GM18508 (cell line): ENCODE measurements at regions not wholly inside any gene's neighbourhood (a gene's known extent, or its start where the extent isn't known, plus 50 kb on each side); places are given as distances from the start of the nearest gene placed in this dataset.
"Not testable (repeated sequence)": the region's sequence is repeated elsewhere in the genome, so short reads cannot be mapped to it uniquely, and the experiment has no call there.

Experiments used
- ATAC-seq: cut with Tn5 transposase; IDR thresholded peaks from one replicate; pipeline ENCODE4 v1.9.1; 2021; ENCODE audit warnings: moderate number of reproducible peaks; ENCODE audit not compliant: insufficient read depth, unreplicated experiment

- ATAC-seq = no peak
Measured at GRCh38 chr10:29883231-29883630, 176.2 kb downstream of the JCAD start.

GRCh38 chr10:29882766-29883165 is 176.6 kb downstream of the JCAD start:
- ATAC-seq = no peak

- no peak for ATAC-seq
Measured at GRCh38 chr10:29881811-29882210, 177.6 kb downstream of the JCAD start.

DNA sequence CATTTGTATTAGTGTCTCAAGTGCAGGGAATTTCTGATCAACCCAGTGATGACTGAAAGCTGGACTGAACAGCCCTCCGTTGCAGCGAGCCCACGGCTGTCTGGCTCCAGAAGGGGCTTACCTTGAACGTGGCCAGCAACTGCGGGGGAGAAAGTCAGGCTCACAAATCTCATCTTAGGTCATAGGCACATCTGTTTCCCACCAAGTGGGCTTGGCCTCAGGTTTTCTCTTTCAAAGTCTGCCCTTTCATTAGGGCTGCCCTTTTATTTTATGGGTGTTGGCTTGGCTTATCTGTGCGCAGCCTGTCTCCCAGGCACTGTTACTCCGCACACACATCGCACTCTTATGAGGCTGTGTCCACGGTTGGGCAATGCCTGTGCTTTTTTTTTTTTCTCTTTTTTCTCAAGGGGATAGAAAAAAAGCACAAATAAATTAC is 178.0 kb downstream of the JCAD start:
- no peak for ATAC-seq

DNA sequence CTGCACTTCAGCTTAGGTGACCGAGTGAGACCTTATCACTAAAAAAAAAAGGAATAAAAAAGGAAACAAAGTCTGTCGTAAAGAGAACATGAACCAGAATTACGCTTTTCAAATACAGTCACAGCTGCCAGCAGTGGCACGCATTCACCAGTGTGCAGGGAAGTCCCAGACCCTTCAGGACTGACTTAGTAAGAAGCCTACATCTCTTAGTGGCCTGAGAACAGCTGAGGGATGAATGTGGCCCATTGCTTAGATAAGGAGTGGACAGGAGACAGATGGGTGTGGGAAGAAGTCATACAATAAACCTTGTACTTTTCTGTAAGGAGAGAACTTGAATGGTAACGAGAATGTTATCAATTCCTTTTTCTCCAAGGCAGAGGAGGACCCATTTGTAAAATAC is 178.5 kb downstream of the JCAD start:
- no peak for ATAC-seq

DNA sequence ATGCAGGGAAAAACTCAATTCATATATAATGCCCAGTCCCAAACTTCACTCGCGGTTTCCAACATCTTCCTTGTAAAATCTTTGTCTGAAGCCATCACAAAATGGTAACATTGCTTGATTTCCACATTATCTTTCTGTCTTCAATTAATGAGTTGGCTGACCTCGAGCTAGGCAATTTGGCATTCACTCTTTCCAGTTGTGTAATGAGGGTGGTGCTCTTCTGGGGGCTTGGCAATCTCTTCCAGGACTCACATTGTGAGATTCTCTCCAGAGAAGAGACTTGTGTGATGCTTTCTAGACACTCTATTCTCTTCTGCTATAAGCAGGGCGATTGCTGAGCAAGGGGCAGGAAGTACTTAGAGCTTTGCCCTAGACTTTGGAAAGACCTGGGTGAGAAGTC is 179.5 kb downstream of the JCAD start:
- no peak for ATAC-seq

DNA sequence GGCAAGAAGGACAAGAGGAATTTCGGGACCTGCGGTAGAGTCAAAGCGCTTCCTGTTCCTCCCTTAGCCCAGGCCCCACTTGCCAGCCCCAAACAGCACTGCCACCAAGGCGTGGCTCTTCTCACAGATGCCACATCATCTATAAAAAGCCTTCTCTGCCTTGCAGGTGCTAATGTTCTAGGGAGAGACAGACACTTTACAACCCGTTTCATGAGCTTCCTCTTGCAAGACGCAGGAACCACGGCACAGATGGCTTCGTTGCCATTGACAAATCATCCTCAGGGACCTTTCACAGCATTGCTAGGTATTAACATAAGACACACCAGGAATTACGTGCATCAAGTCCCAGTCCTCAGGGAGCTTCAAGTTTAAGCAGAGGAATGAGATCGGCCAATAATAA is 180.9 kb downstream of the JCAD start:
- no peak for ATAC-seq

GRCh38 chr10:29877793-29878491 is 181.4 kb downstream of the JCAD start:
- ATAC-seq = no peak

DNA sequence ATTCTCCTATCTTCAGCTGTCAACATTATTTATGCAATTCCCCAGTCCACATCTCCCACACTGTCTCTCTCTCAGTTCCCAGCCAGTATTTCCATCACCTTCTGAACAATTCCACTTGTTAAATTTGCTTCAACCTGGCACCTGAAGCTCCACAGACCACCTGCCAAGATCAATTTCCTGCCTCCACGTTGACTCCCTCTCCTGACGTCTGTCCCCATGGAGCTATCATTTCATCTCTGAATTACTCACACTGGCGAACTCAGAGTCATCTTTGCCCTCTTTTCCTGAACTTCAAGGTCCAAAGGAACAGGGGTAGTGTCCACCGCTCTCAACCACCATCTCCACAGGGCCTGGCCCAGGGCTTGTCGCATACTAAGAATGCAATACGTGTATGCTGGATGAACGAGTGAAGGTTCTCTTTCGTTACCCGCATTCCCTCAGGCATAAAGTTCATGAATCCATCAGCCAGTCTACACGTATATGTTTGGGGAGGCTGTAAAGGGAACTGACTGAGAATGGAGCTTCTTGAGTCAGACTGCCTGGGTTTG is 183.3 kb downstream of the JCAD start:
- ATAC-seq = no peak

DNA sequence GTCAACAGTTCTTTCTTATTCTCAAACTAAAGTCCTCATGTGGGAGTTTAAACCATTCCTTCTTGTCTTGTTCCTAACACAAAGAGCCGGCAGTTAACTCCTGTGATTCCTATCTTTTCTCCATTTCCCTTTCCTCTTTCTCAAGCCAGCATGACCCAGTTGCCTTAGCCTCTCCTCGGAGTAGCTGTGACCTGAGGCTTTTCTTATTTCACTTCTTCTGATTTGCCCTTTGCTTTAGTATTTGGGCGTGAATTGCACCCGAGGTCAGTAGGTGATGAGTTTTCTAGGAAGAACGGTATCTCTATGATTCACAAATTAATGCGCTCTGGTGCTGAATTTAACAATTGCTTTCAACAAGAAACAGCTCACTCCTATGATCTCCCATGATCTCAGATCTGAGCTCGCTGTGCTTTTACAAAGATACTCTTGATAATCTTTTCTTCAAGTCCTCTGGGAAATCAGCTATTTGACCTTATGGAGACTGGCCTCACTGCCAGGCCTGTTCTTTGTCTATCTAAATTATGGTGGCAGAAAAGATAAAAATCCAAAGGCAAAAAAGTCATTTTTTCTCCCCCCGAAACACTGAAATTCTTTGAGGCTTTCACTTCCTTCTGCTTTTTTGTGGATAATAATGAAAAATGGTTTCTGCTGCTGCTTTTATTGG is 184.6 kb downstream of the JCAD start:
- ATAC-seq = no peak

GRCh38 chr10:29873941-29874484 is 185.4 kb downstream of the JCAD start:
- ATAC-seq = no peak

GRCh38 chr10:29870522-29871044 is 188.8 kb downstream of the JCAD start:
- ATAC-seq = no peak

DNA sequence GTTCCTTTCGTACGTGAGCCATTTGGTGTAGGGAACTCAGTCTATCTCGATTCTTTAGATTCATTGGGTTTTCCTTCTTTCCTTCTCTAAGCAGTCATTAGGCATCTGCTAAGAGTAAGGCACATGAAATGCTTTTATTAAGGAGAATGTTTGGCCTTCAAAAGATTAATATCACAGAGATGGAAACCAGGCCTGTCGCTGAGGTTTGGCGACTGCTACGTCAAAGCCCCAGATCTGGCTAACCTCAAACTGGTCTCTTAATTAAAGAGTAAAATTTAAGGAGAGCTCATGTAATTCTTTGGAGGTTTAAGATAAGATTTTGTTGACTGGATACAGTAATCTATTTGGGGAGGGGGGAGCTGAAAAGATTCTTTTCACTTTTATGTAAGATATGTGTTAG is 189.8 kb downstream of the JCAD start:
- no peak for ATAC-seq

GRCh38 chr10:29866356-29866755 is 193.0 kb downstream of the JCAD start:
- ATAC-seq = no peak

DNA sequence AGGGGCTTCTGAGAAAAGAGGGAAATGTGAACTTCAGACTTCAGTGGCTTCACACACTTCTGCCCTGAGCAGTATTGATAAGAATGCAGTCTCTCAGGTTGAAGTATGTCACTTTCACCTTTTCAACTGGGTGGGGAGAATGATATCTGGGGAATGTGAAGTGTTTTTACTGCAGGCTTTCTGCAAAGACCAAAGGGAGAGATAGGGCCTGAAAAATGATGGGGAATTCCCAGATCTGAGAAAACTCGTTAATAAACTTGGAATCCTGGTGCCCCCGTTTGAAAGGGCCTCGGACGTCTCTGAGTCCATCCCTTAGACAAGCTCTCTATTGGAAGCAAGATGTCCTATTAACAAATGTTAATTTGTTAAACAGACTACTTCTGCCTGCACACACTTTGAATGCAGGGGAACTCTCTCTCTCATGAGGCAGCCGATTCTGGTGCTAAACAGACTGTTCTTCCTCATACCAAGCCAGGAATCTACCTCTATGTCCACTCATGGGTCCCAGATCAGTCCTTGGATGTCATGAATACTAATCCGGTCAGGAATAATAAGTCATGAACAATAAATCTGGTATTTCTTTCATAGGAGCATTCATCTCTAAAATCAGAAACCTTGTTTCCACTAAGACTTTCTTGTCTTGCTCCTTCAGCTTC is 193.6 kb downstream of the JCAD start:
- ATAC-seq = no peak

- no peak for ATAC-seq
Measured at GRCh38 chr10:29862923-29863614, 196.3 kb downstream of the JCAD start.

DNA sequence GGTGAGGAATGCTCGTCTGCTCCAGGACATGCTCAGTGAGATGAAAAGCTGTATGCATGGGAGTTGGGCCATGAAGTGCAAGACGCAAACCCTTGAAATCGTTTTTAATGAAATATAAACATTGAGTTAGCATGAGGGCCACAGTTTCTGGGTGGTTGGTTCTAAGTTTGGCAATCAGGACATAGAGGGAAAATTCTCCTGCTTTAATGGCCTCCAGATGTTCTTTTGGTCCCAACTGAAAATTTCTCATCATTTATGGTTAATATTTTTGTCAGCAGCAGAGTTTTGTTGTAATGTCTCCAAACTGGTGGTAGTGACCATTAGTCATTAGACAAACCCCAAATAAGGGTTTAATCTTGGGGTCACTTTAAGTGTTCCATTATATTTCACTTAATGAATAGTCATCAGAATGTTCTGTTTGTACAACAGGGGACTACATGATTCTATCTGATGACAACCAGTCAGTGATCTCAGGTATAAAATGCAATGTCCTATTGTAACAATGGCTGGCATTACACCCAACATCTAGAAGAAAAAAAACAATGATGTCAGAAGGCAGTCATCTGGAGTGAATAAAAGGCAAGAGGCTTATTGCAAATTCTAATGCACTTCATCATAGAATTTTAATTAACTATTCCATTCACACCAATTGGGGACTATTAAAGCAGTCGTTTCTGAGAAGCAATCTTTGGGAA is 197.4 kb downstream of the JCAD start:
- ATAC-seq = no peak

DNA sequence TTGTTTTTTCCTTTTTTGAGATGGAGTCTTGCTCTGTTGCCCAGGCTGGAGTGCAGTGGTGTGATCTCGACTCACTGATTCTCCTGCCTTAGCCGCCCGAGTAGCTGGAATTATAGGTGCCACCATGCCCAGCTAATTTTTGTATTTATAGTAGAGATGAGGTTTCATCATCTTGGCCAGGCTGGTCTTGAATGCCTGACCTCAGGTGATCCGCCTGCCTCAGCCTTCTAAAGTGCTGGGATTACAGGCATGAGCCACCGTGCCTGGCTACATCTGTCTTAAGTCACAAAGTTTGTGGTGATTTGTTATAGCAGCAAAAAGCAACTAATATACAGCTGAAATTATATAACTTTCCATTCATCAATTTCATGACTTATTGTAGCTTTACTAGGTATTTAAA is 198.2 kb downstream of the JCAD start:
- not testable (repeated sequence) for ATAC-seq

DNA sequence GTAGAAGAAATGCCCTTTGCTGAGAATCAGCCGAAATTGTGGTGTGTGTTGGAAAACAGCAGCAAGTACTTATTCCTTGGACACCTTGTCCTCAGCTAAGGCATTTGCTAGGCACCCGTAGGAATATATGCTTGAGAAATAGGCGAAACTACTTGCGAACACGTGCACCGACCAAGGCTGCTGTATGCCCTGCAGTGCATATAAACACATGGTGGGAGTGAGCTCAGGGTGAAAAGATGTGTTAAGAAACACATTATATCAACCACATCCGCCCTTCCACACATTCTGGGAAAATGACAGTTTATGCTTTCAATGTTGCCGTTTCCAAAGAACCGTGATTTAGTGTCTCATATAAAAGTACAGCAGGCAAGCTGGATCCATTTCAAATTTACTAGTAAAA is 199.2 kb downstream of the JCAD start:
- ATAC-seq = no peak
